ENCODE measurements at regions not wholly inside any gene's neighbourhood (a gene's known extent, or its start where the extent isn't known, plus 50 kb on each side); places are given as distances from the start of the nearest gene placed in this dataset.

DNA sequence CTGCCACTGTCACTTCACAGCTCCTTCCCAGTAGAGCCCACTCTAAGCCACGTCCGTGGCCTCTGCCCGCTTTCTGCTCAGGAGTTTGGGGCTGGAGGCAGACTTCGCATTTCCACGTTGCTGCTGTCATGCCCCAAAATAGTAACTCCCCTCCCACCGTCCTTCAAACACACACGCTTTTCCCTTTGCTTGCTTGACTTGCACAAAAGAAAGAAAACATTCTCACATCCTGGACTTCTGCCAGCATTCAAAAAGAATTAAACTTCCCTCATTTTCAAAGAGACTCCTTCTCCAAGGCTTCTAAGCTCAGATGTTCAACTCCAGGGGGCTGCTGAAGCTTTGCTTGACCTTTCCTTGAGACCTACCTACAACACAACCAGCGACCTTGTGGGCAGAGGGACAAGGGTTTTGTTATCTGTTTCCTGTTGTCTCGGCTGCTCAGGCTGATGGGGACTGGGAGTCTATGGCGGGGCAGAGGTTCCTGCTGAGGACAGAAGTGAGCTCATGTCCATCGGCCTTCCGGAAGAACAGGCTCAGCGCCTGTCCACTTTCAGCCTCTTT, 263.8 kb upstream of the FOXQ1 start:
- no peak for TF ChIP-seq POU2F2 (IDR thresholded peaks at IDR 0.05; ENCODE audit: low read depth, low read length)
- TF ChIP-seq POLR2AphosphoS5 (IDR thresholded peaks at IDR 0.05; ENCODE audit: low read depth, low read length), result no peak
- no peak for TF ChIP-seq TAF1 (IDR thresholded peaks at IDR 0.05; ENCODE audit: low read depth, low read length)
- TF ChIP-seq POLR2A (IDR thresholded peaks at IDR 0.05; ENCODE audit: low read depth, low read length), result no peak
